Keratinocyte (primary cell): ENCODE measurements at regions not wholly inside any gene's neighbourhood (a gene's known extent, or its start where the extent isn't known, plus 50 kb on each side); places are given as distances from the start of the nearest gene placed in this dataset.
"Not testable (repeated sequence)": the region's sequence is repeated elsewhere in the genome, so short reads cannot be mapped to it uniquely, and the experiment has no call there.

Source experiments
- CTCF ChIP-seq, 3 experiments: IDR thresholded peaks in 1 of 3; conservative IDR thresholded peaks in 1 of 3; optimal IDR thresholded peaks in 1 of 3; 2 replicates in 2 of 3; 3 replicates in 1 of 3; pipeline versions ENCODE3 to v1.5.1; 2011; ENCODE audit warnings: low read length in 3 of 3, mild to moderate bottlenecking in 3 of 3, moderate library complexity in 2 of 3, control low read depth in 1 of 3, inconsistent platforms in 1 of 3; ENCODE audit not compliant: insufficient read depth in 2 of 3; ENCODE audit errors: extremely low read depth in 1 of 3
- EZH2 ChIP-seq: IDR thresholded peaks from one replicate; pipeline ENCODE4 v1.6.1; 2012; ENCODE audit warnings: inconsistent platforms, mild to moderate bottlenecking, low read length, moderate library complexity

- TF ChIP-seq EZH2; CTCF (optimal IDR thresholded peaks at IDR 0.05 in 1 of 3, IDR thresholded peaks at IDR 0.05 in 1 of 3, conservative IDR thresholded peaks at IDR 0.05 in 1 of 3; ENCODE audit: extremely low read depth in 1 of 3, insufficient read depth in 2 of 3, low read length in 3 of 3): not testable (repeated sequence)
These were observed 204.0 kb upstream of the SLITRK1 start for GRCh38 chr13:84086098-84086846.
